ENCODE measurements at regions not wholly inside any gene's neighbourhood (a gene's known extent, or its start where the extent isn't known, plus 50 kb on each side); places are given as distances from the start of the nearest gene placed in this dataset.
"Not testable (repeated sequence)": the region's sequence is repeated elsewhere in the genome, so short reads cannot be mapped to it uniquely, and the experiment has no call there.

DNA sequence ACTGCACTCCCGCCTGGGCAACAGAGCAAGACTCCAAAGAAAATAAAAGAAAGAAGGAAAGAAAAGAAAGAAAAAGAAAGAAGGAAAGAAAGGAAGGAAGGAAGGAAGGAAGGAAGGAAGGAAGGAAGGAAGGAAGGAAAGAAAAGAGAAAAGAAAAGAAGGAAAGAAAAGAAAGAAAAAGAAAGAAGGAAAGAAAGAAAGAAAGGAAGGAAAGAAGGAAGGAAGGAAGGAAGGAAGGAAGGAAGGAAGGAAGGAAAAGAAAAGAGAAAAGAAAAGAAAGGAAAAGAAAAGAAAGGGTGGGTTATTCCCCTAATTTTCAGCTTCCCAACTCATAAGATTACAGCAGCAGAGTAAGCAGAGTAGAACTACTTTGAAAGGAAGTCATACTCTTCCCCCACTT, 64.4 kb downstream of the TMEM200C start:
- not testable (repeated sequence) for H3K27ac ChIP-seq; H3K4me1 ChIP-seq; H3K9me3 ChIP-seq; H3K27me3 ChIP-seq; DNase-seq (ENCODE audit: low spot score in 2 of 2); H3K36me3 ChIP-seq; H3K4me3 ChIP-seq
- 85 to 92% methylated on average over 1 of the region's 1 CpG for WGBS, 2 donors

DNA sequence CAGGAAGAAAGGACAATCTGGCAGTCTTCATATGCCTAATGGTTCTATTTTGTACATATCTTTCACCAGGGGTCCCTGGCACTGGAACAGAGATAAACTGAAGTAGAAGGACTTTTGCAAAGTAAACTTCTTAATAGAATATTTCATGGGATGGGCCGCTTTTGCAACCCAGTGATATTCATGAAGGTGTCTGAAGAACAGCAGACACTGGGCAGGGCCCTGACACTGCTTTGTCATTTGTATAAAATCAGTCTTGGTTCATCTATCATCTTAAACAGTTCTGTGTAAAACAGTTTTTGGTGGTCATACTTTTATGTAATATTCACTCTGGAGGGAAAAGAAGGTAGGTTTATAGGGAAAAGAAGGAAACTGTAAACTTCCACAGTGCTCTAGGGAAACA, 66.4 kb downstream of the TMEM200C start:
- no peak for DNase-seq (ENCODE audit: low spot score in 2 of 2)
- Histone ChIP-seq H3K4me1 (no peaks in the 10 kb centered on the region), H3K9me3 (no peaks in the 10 kb centered on the region), H3K27me3 (no peaks in the 10 kb centered on the region), H3K27ac (no peak overlapping the region), H3K4me3 (no peak overlapping the region), H3K36me3 (no peaks in the 10 kb centered on the region)
- 90 to 96% methylated on average over 1 of the region's 1 CpG for WGBS, 2 donors
- TF ChIP-seq EP300 (IDR thresholded peaks at IDR 0.05) = no peak
- TF ChIP-seq, protein P1, sequence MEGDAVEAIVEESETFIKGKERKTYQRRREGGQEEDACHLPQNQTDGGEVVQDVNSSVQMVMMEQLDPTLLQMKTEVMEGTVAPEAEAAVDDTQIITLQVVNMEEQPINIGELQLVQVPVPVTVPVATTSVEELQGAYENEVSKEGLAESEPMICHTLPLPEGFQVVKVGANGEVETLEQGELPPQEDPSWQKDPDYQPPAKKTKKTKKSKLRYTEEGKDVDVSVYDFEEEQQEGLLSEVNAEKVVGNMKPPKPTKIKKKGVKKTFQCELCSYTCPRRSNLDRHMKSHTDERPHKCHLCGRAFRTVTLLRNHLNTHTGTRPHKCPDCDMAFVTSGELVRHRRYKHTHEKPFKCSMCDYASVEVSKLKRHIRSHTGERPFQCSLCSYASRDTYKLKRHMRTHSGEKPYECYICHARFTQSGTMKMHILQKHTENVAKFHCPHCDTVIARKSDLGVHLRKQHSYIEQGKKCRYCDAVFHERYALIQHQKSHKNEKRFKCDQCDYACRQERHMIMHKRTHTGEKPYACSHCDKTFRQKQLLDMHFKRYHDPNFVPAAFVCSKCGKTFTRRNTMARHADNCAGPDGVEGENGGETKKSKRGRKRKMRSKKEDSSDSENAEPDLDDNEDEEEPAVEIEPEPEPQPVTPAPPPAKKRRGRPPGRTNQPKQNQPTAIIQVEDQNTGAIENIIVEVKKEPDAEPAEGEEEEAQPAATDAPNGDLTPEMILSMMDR (IDR thresholded peaks at IDR 0.05) = no peak
- TF ChIP-seq POLR2A (IDR thresholded peaks at IDR 0.05) = no peak

DNA sequence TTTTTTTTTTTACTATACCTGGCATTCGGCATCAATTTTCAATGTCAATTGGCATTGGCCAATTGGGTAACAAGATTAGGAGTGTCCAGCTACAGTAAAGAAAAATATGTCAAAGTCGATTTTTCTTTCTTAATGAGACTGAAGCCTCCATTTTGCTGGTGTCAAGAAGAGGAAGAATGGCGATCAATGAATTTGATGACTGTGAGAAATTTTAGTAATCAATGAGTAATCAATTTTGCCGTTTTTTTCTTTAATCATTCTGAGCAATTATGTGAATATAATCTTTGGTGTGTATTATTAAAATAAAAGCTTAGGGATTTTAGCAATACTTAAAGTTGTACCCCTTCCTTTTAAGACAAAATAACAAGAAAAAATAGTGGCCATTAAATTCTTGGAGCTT, 69.7 kb downstream of the TMEM200C start:
- 92 to 93% methylated on average over 4 of the region's 4 CpGs for WGBS, 2 donors
- Histone ChIP-seq H3K27ac (no peak overlapping the region), H3K4me1 (no peaks in the 10 kb centered on the region), H3K36me3 (no peaks in the 10 kb centered on the region), H3K9me3 (no peaks in the 10 kb centered on the region), H3K4me3 (no peak overlapping the region), H3K27me3 (no peaks in the 10 kb centered on the region)
- no peak for DNase-seq (ENCODE audit: low spot score in 2 of 2)
- TF ChIP-seq EP300 (IDR thresholded peaks at IDR 0.05) (no peak), POLR2A (IDR thresholded peaks at IDR 0.05) (no peak)
- TF ChIP-seq, protein P1 (IDR thresholded peaks at IDR 0.05) = no peak

DNA sequence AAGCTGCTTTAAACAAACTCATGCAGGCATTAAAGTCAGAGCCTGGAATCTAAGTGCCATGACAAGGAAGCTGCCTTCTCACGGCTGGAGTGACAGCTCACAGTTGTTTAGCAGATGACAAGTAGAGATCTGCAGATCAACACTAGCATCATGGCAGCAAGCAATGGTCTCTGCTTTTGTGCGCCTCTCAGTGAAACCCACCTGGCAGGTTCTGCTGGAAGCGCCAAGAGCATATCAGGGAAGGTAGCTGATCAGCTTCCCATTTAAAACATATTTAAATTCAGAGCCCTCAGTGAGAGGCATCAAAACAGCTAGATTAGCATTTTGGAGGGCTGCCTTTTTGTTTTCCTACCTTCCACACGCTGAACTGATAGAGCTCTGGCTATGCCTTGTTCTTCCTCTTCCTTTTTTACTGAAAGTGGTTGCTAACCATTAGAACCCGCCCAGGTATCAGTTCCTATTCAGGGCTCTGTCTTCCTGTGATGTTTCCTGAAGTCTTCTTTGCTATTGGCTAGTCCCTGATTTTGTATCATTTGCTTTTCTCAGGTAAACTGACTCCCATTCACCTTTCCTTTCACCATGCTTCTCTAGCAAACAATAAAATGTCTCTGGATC, 70.8 kb downstream of the TMEM200C start:
- no peak for DNase-seq (ENCODE audit: low spot score in 2 of 2)
- 58 to 60% methylated on average over 5 of the region's 5 CpGs for WGBS, 2 donors
- H3K27ac ChIP-seq = no peak overlapping the region

DNA sequence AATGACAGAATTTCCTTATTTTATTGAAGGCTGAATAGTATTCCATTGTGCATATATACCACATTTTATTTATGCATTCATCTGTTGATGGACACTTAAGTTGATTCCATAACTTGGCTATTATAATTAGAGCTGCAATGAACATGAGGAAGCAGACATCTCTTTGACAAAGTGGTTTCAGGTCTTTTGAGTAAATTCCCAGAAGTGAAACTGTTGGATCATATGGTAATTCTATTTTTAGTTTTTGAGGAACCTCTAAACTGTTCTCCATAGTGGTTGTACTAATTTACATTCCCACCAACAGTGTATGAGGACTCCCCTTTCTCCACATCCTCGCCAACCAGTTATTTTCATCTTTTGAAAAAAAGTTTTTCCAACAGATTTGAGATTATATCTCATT, 77.5 kb downstream of the TMEM200C start:
- no peaks in the 10 kb centered on the region for H3K4me1 ChIP-seq
- WGBS, 2 donors = 66 to 72% methylated on average over 1 of the region's 1 CpG
- no peak overlapping the region for H3K4me3 ChIP-seq
- no peak overlapping the region for H3K27ac ChIP-seq
- H3K27me3 ChIP-seq = no peaks in the 10 kb centered on the region
- H3K9me3 ChIP-seq = no peaks in the 10 kb centered on the region
- TF ChIP-seq, protein P1 (IDR thresholded peaks at IDR 0.05) = no peak
- no peaks in the 10 kb centered on the region for H3K36me3 ChIP-seq
- DNase-seq (ENCODE audit: low spot score in 2 of 2) = no peak

More for the DNA sequence above, 70.8 kb downstream of the TMEM200C start:
- TF ChIP-seq, protein P1 (IDR thresholded peaks at IDR 0.05) = no peak
- TF ChIP-seq EP300 (IDR thresholded peaks at IDR 0.05) = no peak
- no peak for TF ChIP-seq POLR2A (IDR thresholded peaks at IDR 0.05)
- Histone ChIP-seq H3K4me3 (no peak overlapping the region), H3K4me1 (no peaks in the 10 kb centered on the region), H3K9me3 (no peaks in the 10 kb centered on the region), H3K27me3 (no peaks in the 10 kb centered on the region), H3K36me3 (no peaks in the 10 kb centered on the region)

DNA sequence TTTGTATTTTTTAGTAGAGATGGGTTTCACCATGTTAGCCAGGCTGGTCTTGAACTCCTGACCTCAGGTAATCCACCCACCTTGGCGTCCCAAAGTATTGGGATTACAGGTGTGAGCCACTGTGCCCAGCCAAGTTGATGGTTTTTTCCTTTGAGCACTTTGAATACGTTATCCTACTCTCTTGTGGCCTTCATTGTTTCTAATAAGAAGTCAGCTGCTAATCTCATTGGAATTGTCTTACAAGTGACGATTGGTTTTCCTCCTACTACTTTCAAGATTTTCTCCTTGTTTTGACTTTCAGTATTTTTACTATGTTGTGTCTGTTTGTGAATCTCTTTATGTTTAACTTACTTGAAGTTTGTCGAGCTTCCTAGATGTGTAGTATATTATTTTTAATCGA, 88.5 kb downstream of the TMEM200C start:
- DNase-seq (ENCODE audit: low spot score in 2 of 2) = no peak
- WGBS, 2 donors = 86 to 91% methylated on average over 5 of the region's 5 CpGs

More for the DNA sequence above, 88.5 kb downstream of the TMEM200C start:
- H3K27ac ChIP-seq = no peak overlapping the region
- H3K4me3 ChIP-seq = no peak overlapping the region
- no peak for TF ChIP-seq EP300 (IDR thresholded peaks at IDR 0.05)
- TF ChIP-seq, protein P1 (IDR thresholded peaks at IDR 0.05) = no peak
- no peak for TF ChIP-seq POLR2A (IDR thresholded peaks at IDR 0.05)
- H3K4me1 ChIP-seq = no peaks in the 10 kb centered on the region
- peaks cover 0 to 25% (median 0%) of the 10 kb centered on the region in 4 donors for H3K9me3 ChIP-seq
- no peaks in the 10 kb centered on the region for H3K36me3 ChIP-seq
- H3K27me3 ChIP-seq = no peaks in the 10 kb centered on the region

All from tibial nerve (tissue), 4 donors.